Breast epithelium (tissue), 4 donors: ENCODE measurements at regions not wholly inside any gene's neighbourhood (a gene's known extent, or its start where the extent isn't known, plus 50 kb on each side); places are given as distances from the start of the nearest gene placed in this dataset.
"Not testable (repeated sequence)": the region's sequence is repeated elsewhere in the genome, so short reads cannot be mapped to it uniquely, and the experiment has no call there.

ENCODE experiments used
- DNase-seq, 2 donors: peaks; one replicate each; pipeline ENCODE4 v3.0.0-alpha.2; 2019; ENCODE audit warnings: low spot score in 2 of 2
- H3K27ac ChIP-seq, 2 donors: fragments of 200-600 bp; sonication (generic) in 1 of 2; one replicate each; pipeline ENCODE4 v1.5.1; 2016 to 2019; ENCODE audit warnings: mild to moderate bottlenecking in 1 of 2
- H3K27me3 ChIP-seq, 2 donors: fragments of 200-600 bp; sonication (generic) in 1 of 2; one replicate each; pipeline versions ENCODE4 v1.5.1 to v1.6.0; 2017 to 2019; ENCODE audit warnings: control low read depth in 1 of 2, mild to moderate bottlenecking in 1 of 2
- H3K36me3 ChIP-seq: fragments of 200-600 bp; one replicate; pipeline ENCODE4 v1.5.1; 2019
- H3K4me1 ChIP-seq, 2 donors: fragments of 200-600 bp; sonication (generic); one replicate each; pipeline ENCODE4 v1.5.1; 2016 to 2019; ENCODE audit warnings: control low read depth in 1 of 2
- H3K4me3 ChIP-seq, 3 donors: fragments of 200-600 bp; sonication (generic); 1 replicate in 2 of 3; 2 replicates in 1 of 3; pipeline ENCODE4 v1.5.1; 2016 to 2019; ENCODE audit warnings: mild to moderate bottlenecking in 3 of 3, moderate library complexity in 2 of 3
- H3K9me3 ChIP-seq, 2 donors: fragments of 200-600 bp; sonication (generic) in 1 of 2; one replicate each; pipeline ENCODE4 v1.5.1; 2016 to 2019; ENCODE audit warnings: control low read depth in 1 of 2
- CTCF ChIP-seq, 3 donors: fragments of 450-650 bp; IDR thresholded peaks; one replicate each; pipeline ENCODE4 v1.5.1; 2016 to 2017; ENCODE audit warnings: antibody characterized with exemption in 3 of 3, mild to moderate bottlenecking in 3 of 3, moderate library complexity in 3 of 3
- POLR2A ChIP-seq: fragments of 450-650 bp; IDR thresholded peaks from one replicate; pipeline ENCODE4 v1.6.1; 2016; ENCODE audit warnings: antibody characterized with exemption, mild to moderate bottlenecking, moderate library complexity
- POLR2AphosphoS5 ChIP-seq, 3 donors: sonication (generic); formaldehyde crosslinking; IDR thresholded peaks; one replicate each; pipeline ENCODE4 v1.6.1; 2017; ENCODE audit warnings: antibody characterized with exemption in 3 of 3
- intact Hi-C: fragments of 100-400 bp; cut with DNase I; formaldehyde crosslinking; loops from one replicate; pipeline ENCODE4 v1.15.1; 2023; ENCODE audit warnings: low total_unique reads

- Histone ChIP-seq H3K27me3 (no peaks in the 10 kb centered on the region), H3K4me3 (no peak overlapping the region), H3K4me1 (no peaks in the 10 kb centered on the region), H3K27ac (no peak overlapping the region), H3K9me3 (no peaks in the 10 kb centered on the region), H3K36me3 (no peaks in the 10 kb centered on the region)
- DNase-seq: no peak
- intact Hi-C loops: no loop called here
- TF ChIP-seq CTCF (IDR thresholded peaks at IDR 0.05) (no peak), POLR2AphosphoS5 (IDR thresholded peaks at IDR 0.05) (no peak), POLR2A (no peak)
Observed at GRCh38 chr6:6960571-6961251, 147.1 kb upstream of the RREB1 start.

GRCh38 chr6:6962086-6962485 is 145.7 kb upstream of the RREB1 start:
- H3K36me3 ChIP-seq: no peaks in the 10 kb centered on the region
- intact Hi-C loops: no loop called here
- no peak overlapping the region for H3K27ac ChIP-seq

GRCh38 chr6:6962699-6963098 is 145.1 kb upstream of the RREB1 start:
- intact Hi-C loops: no loop called here

More at GRCh38 chr6:6962086-6962485, 145.7 kb upstream of the RREB1 start:
- Histone ChIP-seq H3K9me3 (no peaks in the 10 kb centered on the region), H3K4me3 (no peak overlapping the region), H3K4me1 (no peaks in the 10 kb centered on the region), H3K27me3 (no peaks in the 10 kb centered on the region)
- DNase-seq: no peak
- no peak for TF ChIP-seq POLR2AphosphoS5 (IDR thresholded peaks at IDR 0.05)
- no peak for TF ChIP-seq CTCF (IDR thresholded peaks at IDR 0.05)
- no peak for TF ChIP-seq POLR2A

GRCh38 chr6:6963390-6963789 is 144.4 kb upstream of the RREB1 start:
- DNase-seq, intact Hi-C loops, H3K4me1 ChIP-seq: not testable (repeated sequence)

More at GRCh38 chr6:6962699-6963098, 145.1 kb upstream of the RREB1 start:
- no peaks in the 10 kb centered on the region for H3K4me1 ChIP-seq
- no peaks in the 10 kb centered on the region for H3K36me3 ChIP-seq
- no peak for TF ChIP-seq CTCF (IDR thresholded peaks at IDR 0.05)
- TF ChIP-seq POLR2AphosphoS5 (IDR thresholded peaks at IDR 0.05): no peak
- no peak for TF ChIP-seq POLR2A
- no peaks in the 10 kb centered on the region for H3K27me3 ChIP-seq
- DNase-seq: no peak
- H3K9me3 ChIP-seq: no peaks in the 10 kb centered on the region
- H3K27ac ChIP-seq: no peak overlapping the region
- H3K4me3 ChIP-seq: no peak overlapping the region

GRCh38 chr6:6964675-6965074 is 143.1 kb upstream of the RREB1 start:
- Histone ChIP-seq H3K9me3 (no peaks in the 10 kb centered on the region), H3K4me3 (no peak overlapping the region), H3K27ac (no peak overlapping the region), H3K36me3 (no peaks in the 10 kb centered on the region), H3K27me3 (no peaks in the 10 kb centered on the region), H3K4me1 (no peaks in the 10 kb centered on the region)
- intact Hi-C loops: no loop called here
- no peak for DNase-seq
- TF ChIP-seq POLR2AphosphoS5 (IDR thresholded peaks at IDR 0.05): no peak
- no peak for TF ChIP-seq POLR2A
- no peak for TF ChIP-seq CTCF (IDR thresholded peaks at IDR 0.05)

More at GRCh38 chr6:6963390-6963789, 144.4 kb upstream of the RREB1 start:
- not testable (repeated sequence) for H3K9me3 ChIP-seq, H3K27ac ChIP-seq, H3K36me3 ChIP-seq, H3K4me3 ChIP-seq, H3K27me3 ChIP-seq
